ENCODE measurements at regions not wholly inside any gene's neighbourhood (a gene's known extent, or its start where the extent isn't known, plus 50 kb on each side); places are given as distances from the start of the nearest gene placed in this dataset.

GRCh38 chr5:71786337-71787055 lies 67.4 kb downstream of the CARTPT start:
- Mint-ChIP-seq H3K4me1 (ENCODE audit: low read depth, unreplicated experiment) (no peaks in the 10 kb centered on the region), H3K4me3 (ENCODE audit: unreplicated experiment) (no peak overlapping the region), H3K36me3 (ENCODE audit: insufficient read depth, unreplicated experiment) (no peaks in the 10 kb centered on the region), H3K9me3 (ENCODE audit: unreplicated experiment) (peaks cover 19% of the 10 kb centered on the region), H3K27ac (ENCODE audit: unreplicated experiment) (no peak overlapping the region), H3K27me3 (ENCODE audit: insufficient read depth, unreplicated experiment) (peaks cover 8% of the 10 kb centered on the region)
- no peaks in the 10 kb centered on the region for H3K27me3 ChIP-seq (replicated peaks; ENCODE audit: control insufficient read depth, insufficient read depth, low read length)
- ChIA-PET CTCF (no interaction called here), POLR2A (no interaction called here)
- TF ChIP-seq, protein P1, sequence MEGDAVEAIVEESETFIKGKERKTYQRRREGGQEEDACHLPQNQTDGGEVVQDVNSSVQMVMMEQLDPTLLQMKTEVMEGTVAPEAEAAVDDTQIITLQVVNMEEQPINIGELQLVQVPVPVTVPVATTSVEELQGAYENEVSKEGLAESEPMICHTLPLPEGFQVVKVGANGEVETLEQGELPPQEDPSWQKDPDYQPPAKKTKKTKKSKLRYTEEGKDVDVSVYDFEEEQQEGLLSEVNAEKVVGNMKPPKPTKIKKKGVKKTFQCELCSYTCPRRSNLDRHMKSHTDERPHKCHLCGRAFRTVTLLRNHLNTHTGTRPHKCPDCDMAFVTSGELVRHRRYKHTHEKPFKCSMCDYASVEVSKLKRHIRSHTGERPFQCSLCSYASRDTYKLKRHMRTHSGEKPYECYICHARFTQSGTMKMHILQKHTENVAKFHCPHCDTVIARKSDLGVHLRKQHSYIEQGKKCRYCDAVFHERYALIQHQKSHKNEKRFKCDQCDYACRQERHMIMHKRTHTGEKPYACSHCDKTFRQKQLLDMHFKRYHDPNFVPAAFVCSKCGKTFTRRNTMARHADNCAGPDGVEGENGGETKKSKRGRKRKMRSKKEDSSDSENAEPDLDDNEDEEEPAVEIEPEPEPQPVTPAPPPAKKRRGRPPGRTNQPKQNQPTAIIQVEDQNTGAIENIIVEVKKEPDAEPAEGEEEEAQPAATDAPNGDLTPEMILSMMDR (IDR thresholded peaks at IDR 0.05; ENCODE audit: insufficient read depth in 1 of 2, low read depth in 1 of 2, low read length in 1 of 2, severe bottlenecking in 1 of 2, unreplicated experiment in 1 of 2): no peak
- no peaks in the 10 kb centered on the region for H3K36me3 ChIP-seq (ENCODE audit: control insufficient read depth, insufficient read depth, low read length)
- no peaks in the 10 kb centered on the region for H3K9me3 ChIP-seq
- no TSS peak for BruUV-seq (replicated peaks)
- DNase-seq: no peak
- intact Hi-C loops (cut with micrococcal nuclease; ENCODE audit: unreplicated experiment): no loop called here
- no peak overlapping the region for H3K4me3 ChIP-seq (ENCODE audit: low read depth, low read length)
- no peaks in the 10 kb centered on the region for H3K4me1 ChIP-seq

DNA sequence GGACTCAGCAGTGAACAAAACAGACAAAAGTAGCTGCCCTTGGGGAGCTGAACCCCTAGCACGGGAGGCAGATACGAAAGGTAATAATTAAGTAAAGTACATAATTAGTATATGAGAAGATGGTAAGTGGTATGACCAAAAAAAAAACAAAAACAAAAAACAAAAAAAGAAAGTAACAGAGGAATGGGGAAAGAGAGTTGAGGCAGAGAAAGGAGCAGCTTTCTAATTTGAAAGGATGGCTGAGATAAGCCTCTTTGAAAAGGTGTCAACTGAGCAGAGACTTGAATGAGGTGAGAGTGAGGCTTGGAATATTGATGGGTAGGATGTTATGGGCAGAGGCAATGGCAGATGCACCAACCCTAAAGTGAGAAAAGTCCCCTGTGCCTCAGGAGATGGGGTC lies 69.7 kb downstream of the CARTPT start:
- Histone ChIP-seq H3K9me3 (peaks cover 4% of the 10 kb centered on the region; the same call in 1 of the 2 replicates), H3K4me3 (ENCODE audit: low read depth, low read length) (no peak overlapping the region), H3K36me3 (ENCODE audit: control insufficient read depth, insufficient read depth, low read length) (no peaks in the 10 kb centered on the region), H3K27me3 (replicated peaks; ENCODE audit: control insufficient read depth, insufficient read depth, low read length) (no peaks in the 10 kb centered on the region), H3K4me1 (no peaks in the 10 kb centered on the region)
- H3K27me3 Mint-ChIP-seq (ENCODE audit: insufficient read depth, unreplicated experiment): peaks cover 8% of the 10 kb centered on the region
- H3K9me3 Mint-ChIP-seq (ENCODE audit: unreplicated experiment): peaks cover 31% of the 10 kb centered on the region
- no peak overlapping the region for H3K4me3 Mint-ChIP-seq (ENCODE audit: unreplicated experiment)
- no peaks in the 10 kb centered on the region for H3K4me1 Mint-ChIP-seq (ENCODE audit: low read depth, unreplicated experiment)
- no TSS peak for BruUV-seq (replicated peaks)
- intact Hi-C loops (cut with micrococcal nuclease; ENCODE audit: unreplicated experiment): no loop called here
- DNase-seq: no peak
- no peak overlapping the region for H3K27ac Mint-ChIP-seq (ENCODE audit: unreplicated experiment)
- no peaks in the 10 kb centered on the region for H3K36me3 Mint-ChIP-seq (ENCODE audit: insufficient read depth, unreplicated experiment)
- CTCF ChIA-PET: no interaction called here
- TF ChIP-seq, protein P1 (IDR thresholded peaks at IDR 0.05; ENCODE audit: insufficient read depth in 1 of 2, low read depth in 1 of 2, low read length in 1 of 2, severe bottlenecking in 1 of 2, unreplicated experiment in 1 of 2): no peak
- POLR2A ChIA-PET: no interaction called here

GRCh38 chr5:71789746-71790145 lies 70.7 kb downstream of the CARTPT start:
- intact Hi-C loops (cut with micrococcal nuclease; ENCODE audit: unreplicated experiment): no loop called here
- H3K4me3 Mint-ChIP-seq (ENCODE audit: unreplicated experiment): no peak overlapping the region
- TF ChIP-seq, protein P1 (IDR thresholded peaks at IDR 0.05; ENCODE audit: insufficient read depth in 1 of 2, low read depth in 1 of 2, low read length in 1 of 2, severe bottlenecking in 1 of 2, unreplicated experiment in 1 of 2): no peak
- CTCF ChIA-PET: no interaction called here
- Histone ChIP-seq H3K27me3 (replicated peaks; ENCODE audit: control insufficient read depth, insufficient read depth, low read length) (no peaks in the 10 kb centered on the region), H3K36me3 (ENCODE audit: control insufficient read depth, insufficient read depth, low read length) (no peaks in the 10 kb centered on the region), H3K4me1 (no peaks in the 10 kb centered on the region), H3K4me3 (ENCODE audit: low read depth, low read length) (no peak overlapping the region), H3K9me3 (peaks cover 4% of the 10 kb centered on the region; the same call in 1 of the 2 replicates)
- H3K4me1 Mint-ChIP-seq (ENCODE audit: low read depth, unreplicated experiment): no peaks in the 10 kb centered on the region
- peaks cover 8% of the 10 kb centered on the region for H3K27me3 Mint-ChIP-seq (ENCODE audit: insufficient read depth, unreplicated experiment)
- BruUV-seq (replicated peaks): no TSS peak
- no peak for DNase-seq
- POLR2A ChIA-PET: no interaction called here
- H3K9me3 Mint-ChIP-seq (ENCODE audit: unreplicated experiment): peaks cover 31% of the 10 kb centered on the region
- H3K27ac Mint-ChIP-seq (ENCODE audit: unreplicated experiment): no peak overlapping the region
- no peaks in the 10 kb centered on the region for H3K36me3 Mint-ChIP-seq (ENCODE audit: insufficient read depth, unreplicated experiment)
